SK-N-SH (cell line): ENCODE measurements at regions not wholly inside any gene's neighbourhood (a gene's known extent, or its start where the extent isn't known, plus 50 kb on each side); places are given as distances from the start of the nearest gene placed in this dataset.

Experiments used
- FOXJ3 ChIP-seq: sonication (generic); formaldehyde crosslinking; IDR thresholded peaks from 2 replicates; pipeline ENCODE4 v1.5.1; 2020; ENCODE audit warnings: mild to moderate bottlenecking, missing genetic modification reagents
- SMC3 ChIP-seq: IDR thresholded peaks from 2 replicates; pipeline ENCODE4 v1.6.1; 2012; ENCODE audit warnings: low read depth, low read length, improper control_type of control experiment

- TF ChIP-seq SMC3 (no peak), FOXJ3 (no peak)
Observed at GRCh38 chrX:126994032-126994600, 174.6 kb downstream of the PRR32 start.
